K562 (cell line): ENCODE measurements at regions not wholly inside any gene's neighbourhood (a gene's known extent, or its start where the extent isn't known, plus 50 kb on each side); places are given as distances from the start of the nearest gene placed in this dataset.

Experiments used
- ATAC-seq: fragments of 200-7000 bp; cut with Tn5 transposase; 3 replicates; pipeline ENCODE4 v1.9.1; 2020; ENCODE audit warnings: moderate library complexity
- BruUV-seq: library from RNA; stranded (reverse); fragments of 400-500 nt; replicated peaks from 2 replicates; lab custom pipeline; 2021; lab: Mats Ljungman, UMichigan
- CTCF ChIA-PET: fragments of 300-600 bp; formaldehyde crosslinking; extraction: SDS; loops from one replicate; lab custom pipeline; 2021; ENCODE audit warnings: low intra/inter-chr PET ratio; lab: Yijun Ruan, JAX
- POLR2A ChIA-PET: fragments of 300-600, 350-650 bp; sonication (Branson Sonifier 250); formaldehyde crosslinking; extraction: SDS; loops from one replicate; lab custom pipeline; 2021; ENCODE audit warnings: antibody characterized with exemption, inconsistent platforms; lab: Yijun Ruan, JAX
- DNase-seq, 4 experiments: peaks; one replicate each; pipeline versions ENCODE4 v3.0.0 to v3.0.0-alpha.2; 2011 to 2018; ENCODE audit warnings: low spot score in 3 of 4, mixed read lengths in 3 of 4; ENCODE audit errors: extremely low read depth in 1 of 4
- FAIRE-seq: peaks from 2 replicates; lab custom pipeline; 2011; peaks lifted over from hg19 to GRCh38; lab: Jason Lieb, UNC
- H2AFZ ChIP-seq: 2 replicates; pipeline ENCODE4 v1.6.0; 2011; ENCODE audit warnings: low read depth, low read length, control low read depth, inconsistent platforms
- H3K27ac ChIP-seq: fragments of 200-600 bp; 3 replicates; pipeline ENCODE4 v1.8.0; 2011; ENCODE audit warnings: low read depth, mild to moderate bottlenecking, control low read depth, inconsistent platforms, low read length, moderate library complexity, mixed read lengths; ENCODE audit errors: extremely low read depth
- H3K27me3 ChIP-seq, 2 experiments: fragments of 300-600 bp in 1 of 2; 2 replicates in 1 of 2; 3 replicates in 1 of 2; pipeline versions ENCODE4 v1.6.0 to v1.8.0; 2011; ENCODE audit warnings: inconsistent platforms in 2 of 2, low read length in 2 of 2, mild to moderate bottlenecking in 1 of 2, mixed read lengths in 1 of 2, moderate library complexity in 1 of 2; ENCODE audit not compliant: control insufficient read depth in 2 of 2, insufficient read depth in 2 of 2
- H3K36me3 ChIP-seq: fragments of 300-600 bp; 3 replicates; pipeline ENCODE4 v1.8.0; 2011; ENCODE audit warnings: mild to moderate bottlenecking, low read length, inconsistent platforms; ENCODE audit not compliant: control insufficient read depth, insufficient read depth
- H3K4me1 ChIP-seq, 2 experiments: fragments of 200-600 bp in 1 of 2; replicated peaks in 1 of 2; 2 replicates in 1 of 2; 3 replicates in 1 of 2; pipeline versions ENCODE4 v1.5.1 to v1.8.0; 2011; ENCODE audit warnings: inconsistent platforms in 2 of 2, low read length in 2 of 2, mild to moderate bottlenecking in 1 of 2, mixed read lengths in 1 of 2, moderate library complexity in 1 of 2; ENCODE audit not compliant: control insufficient read depth in 2 of 2, insufficient read depth in 2 of 2
- H3K4me2 ChIP-seq: 2 replicates; pipeline ENCODE4 v1.6.1; 2011; ENCODE audit warnings: low read length, control low read depth, inconsistent platforms, mixed read lengths; ENCODE audit not compliant: insufficient read depth
- H3K4me3 ChIP-seq: fragments of 200-600 bp; sonication (generic), shearing (Covaris generic); 2 replicates; pipeline ENCODE4 v1.5.1; 2016; ENCODE audit warnings: control low read depth, inconsistent platforms
- H3K79me2 ChIP-seq: fragments of 200-600 bp; 3 replicates; pipeline ENCODE4 v1.8.0; 2011; ENCODE audit warnings: low read length, inconsistent platforms; ENCODE audit not compliant: control insufficient read depth, insufficient read depth
- H3K9ac ChIP-seq, 2 experiments: 2 replicates each; pipeline versions ENCODE4 v1.6.0 to v1.6.1; 2011; ENCODE audit warnings: low read depth in 2 of 2, low read length in 2 of 2, control low read depth in 1 of 2, inconsistent platforms in 1 of 2, mild to moderate bottlenecking in 1 of 2, mixed read lengths in 1 of 2; ENCODE audit not compliant: insufficient read depth in 1 of 2
- H3K9me1 ChIP-seq: one replicate; pipeline ENCODE4 v1.6.0; 2011; ENCODE audit warnings: inconsistent platforms, mild to moderate bottlenecking, low read length, moderate library complexity; ENCODE audit not compliant: control insufficient read depth, insufficient read depth
- H3K9me3 ChIP-seq: replicated peaks from 2 replicates; pipeline ENCODE4 v1.5.1; 2011; ENCODE audit warnings: low read depth, low read length, inconsistent platforms; ENCODE audit not compliant: control insufficient read depth, insufficient read depth
- H4K20me1 ChIP-seq: replicated peaks from 2 replicates; pipeline ENCODE4 v1.6.1; 2011; ENCODE audit warnings: low read length, inconsistent platforms, mixed read lengths; ENCODE audit not compliant: control insufficient read depth, insufficient read depth
- C11orf30 ChIP-seq: fragments of 450-650 bp; IDR thresholded peaks from 2 replicates; pipeline ENCODE4 v1.6.1; 2016; ENCODE audit warnings: low read depth, mild to moderate bottlenecking
- EZH2 ChIP-seq: IDR thresholded peaks from 2 replicates; pipeline ENCODE4 v1.6.1; 2012; ENCODE audit warnings: low read depth, mild to moderate bottlenecking, inconsistent platforms, low read length, borderline replicate concordance
- MAZ ChIP-seq, 2 experiments: fragments of 450-650 bp in 1 of 2; sonication (generic) in 1 of 2; formaldehyde crosslinking; IDR thresholded peaks in 1 of 2; conservative IDR thresholded peaks in 1 of 2; 2 replicates each; pipeline versions ENCODE4 v1.4.0 to v1.5.0; 2020; ENCODE audit warnings: mild to moderate bottlenecking in 1 of 2, missing genetic modification reagents in 1 of 2
- NR4A1 ChIP-seq, 2 experiments: fragments of 250-450 bp in 1 of 2; fragments of 450-650 bp in 1 of 2; sonication (Bioruptor Pico) in 1 of 2; IDR thresholded peaks; 2 replicates each; pipeline versions ENCODE4 v1.4.0 to v1.6.1; 2016 to 2020; ENCODE audit warnings: mild to moderate bottlenecking in 2 of 2, missing compliant biosample characterization in 1 of 2, missing genetic modification characterization in 1 of 2, moderate library complexity in 1 of 2
- ZFPM2 ChIP-seq: fragments of 250-450 bp; sonication (Bioruptor Pico); IDR thresholded peaks from 2 replicates; pipeline ENCODE4 v1.5.1; 2022; ENCODE audit warnings: mild to moderate bottlenecking
- ZKSCAN8 ChIP-seq: fragments of 200-800 bp; sonication (Bioruptor generic); IDR thresholded peaks from 2 replicates; pipeline ENCODE4 v1.6.1; 2016; ENCODE audit warnings: missing genetic modification characterization, missing compliant biosample characterization
- ZNF316 ChIP-seq: fragments of 450-650 bp; IDR thresholded peaks from 2 replicates; pipeline ENCODE4 v1.6.1; 2016
- WGBS: fragments of 100-300 bp; shearing (Covaris generic); methylation state at CpG from one replicate; pipeline ENCODE4 v1.1.6; 2016; ENCODE audit warnings: low coverage, mixed read lengths; ENCODE audit not compliant: insufficient coverage; ENCODE audit errors: missing lambda C conversion rate; 5-methylcytosine and 5-hydroxymethylcytosine counted together
- in situ Hi-C: fragments of 300-500 bp; cut with MboI; formaldehyde crosslinking; loops from 4 replicates; pipeline ENCODE4 v1.15.0; 2018; ENCODE audit warnings: inconsistent platforms, mixed read lengths
- intact Hi-C: fragments of 100-400 bp; cut with micrococcal nuclease; formaldehyde crosslinking; loops from 2 replicates; pipeline ENCODE4 v1.14.2; 2022

DNA sequence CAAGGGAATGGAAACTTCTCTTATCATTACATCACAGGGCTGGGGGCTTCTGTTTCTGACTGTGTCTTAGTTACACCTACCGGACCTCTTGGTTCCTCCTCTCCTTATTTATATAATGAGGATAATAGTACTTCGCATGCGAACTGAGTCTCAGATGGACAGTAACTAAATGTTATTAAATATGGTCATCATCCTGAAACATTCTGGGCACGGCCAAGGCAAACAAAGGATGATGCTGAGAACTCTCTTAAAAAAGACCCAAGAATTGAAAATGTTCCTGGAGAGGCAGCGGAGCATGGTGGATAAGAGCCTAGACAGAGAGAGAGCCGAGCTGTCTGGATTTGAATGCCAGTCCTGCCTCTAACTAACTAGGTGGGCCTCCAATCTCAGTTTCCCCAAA lies 119.8 kb upstream of the SASH1 start:
- Histone ChIP-seq H3K36me3 (no peaks in the 10 kb centered on the region), H2AFZ (no peak overlapping the region), H3K27me3 (no peaks in the 10 kb centered on the region), H3K4me2 (no peak overlapping the region)
- FAIRE-seq (no peak), DNase-seq (no peak)
- no TSS peak for BruUV-seq
- POLR2A ChIA-PET: interaction anchor here (1.3 kb wide), 1 partner anchor 13 kb away, joined by 4 read pairs; no protein-coding TSS in a partner anchor
- TF ChIP-seq ZKSCAN8 (CRISPR knock-in tag) (no peak), MAZ (CRISPR knock-in tag; conservative IDR thresholded peaks at IDR 0.05 in 1 of 2, IDR thresholded peaks at IDR 0.05 in 1 of 2) (no peak), NR4A1 (CRISPR knock-in tag; IDR thresholded peaks at IDR 0.05) (no peak), NR4A1 (tag; IDR thresholded peaks at IDR 0.05) (no peak), ZFPM2 (no peak)
- TF ChIP-seq, all 486 proteins: peak for 0
- intact Hi-C loops (no loop called here), in situ Hi-C loops (no loop called here)
- WGBS: 2% methylated on average over 6 of the region's 6 CpGs
- Histone ChIP-seq H3K4me3 (no peak overlapping the region), H3K27ac (no peak overlapping the region), H3K4me1 (no peaks in the 10 kb centered on the region), H4K20me1 (peaks cover 10% of the 10 kb centered on the region; the same call in 1 of the 2 replicates), H3K79me2 (no peaks in the 10 kb centered on the region), H3K9ac (no peak overlapping the region), H3K9me3 (no peaks in the 10 kb centered on the region), H3K9me1 (no peaks in the 10 kb centered on the region)
- CTCF ChIA-PET: no interaction called here
- no peak for ATAC-seq

- no peak for ATAC-seq
- no peak overlapping the region for H2AFZ ChIP-seq
- H3K4me3 ChIP-seq: no peak overlapping the region
- no peaks in the 10 kb centered on the region for H3K79me2 ChIP-seq
- TF ChIP-seq ZNF316 (peak; percentile 72), EZH2 (no peak), C11orf30 (peak; percentile 53)
- H3K36me3 ChIP-seq: no peaks in the 10 kb centered on the region
- H3K4me1 ChIP-seq: no peaks in the 10 kb centered on the region
- POLR2A ChIA-PET: interaction anchor here (1.3 kb wide), 1 partner anchor 13 kb away, joined by 4 read pairs; no protein-coding TSS in a partner anchor
- no peaks in the 10 kb centered on the region for H3K9me1 ChIP-seq
- no peaks in the 10 kb centered on the region for H3K9me3 ChIP-seq
- CTCF ChIA-PET: interaction anchor here (0.7 kb wide), 1 partner anchor 1119 kb away, joined by 4 read pairs; no protein-coding TSS in a partner anchor
- no peak for DNase-seq
- no peak for FAIRE-seq
- H3K27ac ChIP-seq: no peak overlapping the region
- no peak overlapping the region for H3K9ac ChIP-seq
- intact Hi-C loops (no loop called here), in situ Hi-C loops (no loop called here)
- H4K20me1 ChIP-seq: peaks cover 10% of the 10 kb centered on the region; the same call in 1 of the 2 replicates
- no peaks in the 10 kb centered on the region for H3K27me3 ChIP-seq
- BruUV-seq: no TSS peak
- H3K4me2 ChIP-seq: no peak overlapping the region
- WGBS: 4% methylated on average over 3 of the region's 3 CpGs
Observed at GRCh38 chr6:148223424-148223842, 119.2 kb upstream of the SASH1 start.
